SHP77 (cell line): ENCODE measurements at regions not wholly inside any gene's neighbourhood (a gene's known extent, or its start where the extent isn't known, plus 50 kb on each side); places are given as distances from the start of the nearest gene placed in this dataset.

Experiments
- DNase-seq, 2 experiments: peaks; one replicate each; lab custom pipeline; 2025; lab: John Stamatoyannopoulos, UW

DNA sequence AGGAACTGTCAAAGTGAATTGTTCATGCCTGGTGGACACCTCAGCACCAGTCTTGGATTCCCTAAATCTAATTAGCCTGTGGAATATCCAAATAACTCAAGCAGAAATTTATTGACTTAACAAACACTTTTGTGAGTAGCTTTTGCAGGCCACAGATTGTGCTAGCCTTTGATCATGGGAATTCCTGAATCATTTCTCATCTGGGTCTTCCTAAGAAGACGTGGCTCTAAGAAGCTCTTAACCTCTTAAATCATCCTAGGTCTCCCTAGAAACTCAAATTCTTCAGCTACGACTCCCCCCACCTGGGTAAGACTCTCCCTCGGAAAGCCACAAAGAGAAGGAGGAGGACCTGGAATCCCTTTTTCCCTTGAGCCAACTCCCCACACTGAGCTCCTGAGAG lies 53.8 kb upstream of the PSEN2 start:
- no peak for DNase-seq

DNA sequence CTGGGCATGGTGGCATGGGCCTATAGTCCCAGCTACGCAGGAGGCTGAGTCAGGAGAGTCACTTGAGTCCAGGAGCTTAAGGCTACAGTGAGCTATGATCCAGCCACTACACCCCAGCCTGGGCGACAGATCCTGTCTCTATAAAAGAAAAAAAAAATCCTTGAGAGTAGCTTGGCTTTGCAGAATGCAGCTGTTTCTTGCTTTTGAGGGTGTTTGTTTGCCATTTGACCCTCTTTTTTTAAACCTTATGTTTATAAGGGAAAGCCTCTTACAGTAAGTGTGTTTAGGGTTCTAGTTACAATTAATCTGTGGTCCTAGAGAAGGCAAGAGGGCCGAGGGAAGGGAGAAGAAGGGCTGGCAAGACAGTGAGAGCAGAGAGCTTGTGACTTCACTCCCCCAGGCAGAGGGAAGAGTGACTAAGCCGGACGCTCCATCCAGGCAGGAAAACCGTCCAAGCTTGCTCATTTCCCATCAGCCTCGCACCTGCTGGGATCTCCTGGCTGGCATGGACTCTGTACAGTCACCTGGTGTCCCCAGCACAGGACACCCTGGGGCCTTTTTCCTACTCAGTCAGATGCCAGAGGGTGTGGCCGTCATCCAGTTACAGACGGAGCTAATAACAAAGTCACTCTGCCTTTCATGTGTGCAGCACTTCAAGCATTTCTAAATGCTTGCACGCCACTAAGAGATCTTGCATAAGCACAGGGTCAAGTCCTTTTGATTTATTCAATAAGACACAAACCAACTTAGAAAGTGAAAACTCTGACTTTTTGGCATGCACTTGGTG lies 55.5 kb upstream of the PSEN2 start:
- DNase-seq: peak; percentile 57 to 77

DNA sequence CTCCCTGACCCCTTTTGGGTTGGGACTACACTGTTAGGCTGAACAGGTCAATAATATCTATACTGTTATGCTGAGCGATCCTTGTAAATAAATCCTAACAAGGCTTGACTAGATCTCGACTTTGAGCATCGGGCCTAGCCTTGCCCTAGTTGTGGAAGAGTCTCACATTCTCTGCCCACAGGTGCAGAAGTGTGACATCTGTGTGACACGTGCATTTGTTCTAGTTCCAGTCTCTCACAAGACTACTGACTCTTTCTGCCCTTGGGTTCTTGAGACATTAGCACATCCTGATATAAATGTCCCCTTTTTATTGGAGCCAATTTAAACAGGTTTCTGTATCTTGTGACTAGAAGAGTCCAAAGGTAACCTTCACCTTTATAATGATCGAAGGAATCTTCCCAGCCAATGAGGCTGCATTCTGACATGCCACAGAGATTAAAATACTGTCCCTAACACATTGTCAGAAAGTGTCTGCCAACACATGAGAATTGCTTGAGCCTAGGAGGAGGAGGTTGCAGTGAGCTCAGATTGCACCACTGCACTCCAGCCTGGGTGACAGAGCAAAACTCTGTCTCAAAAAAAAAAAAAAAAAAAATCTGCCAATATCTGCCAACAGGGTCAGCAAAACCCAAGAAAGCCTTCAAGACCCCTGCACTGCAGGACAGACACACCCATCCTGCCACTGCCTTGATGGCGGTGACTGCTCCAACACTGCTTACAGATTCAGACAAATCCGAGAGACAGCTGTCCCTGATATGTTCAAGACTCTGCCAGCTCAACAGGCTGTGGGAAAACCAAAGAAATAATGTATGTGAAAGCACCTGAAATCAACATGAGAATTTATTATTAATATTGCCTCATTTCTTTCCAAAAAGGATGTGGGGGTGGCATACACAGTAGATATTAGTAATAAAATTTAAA lies 56.5 kb upstream of the PSEN2 start:
- no peak for DNase-seq

DNA sequence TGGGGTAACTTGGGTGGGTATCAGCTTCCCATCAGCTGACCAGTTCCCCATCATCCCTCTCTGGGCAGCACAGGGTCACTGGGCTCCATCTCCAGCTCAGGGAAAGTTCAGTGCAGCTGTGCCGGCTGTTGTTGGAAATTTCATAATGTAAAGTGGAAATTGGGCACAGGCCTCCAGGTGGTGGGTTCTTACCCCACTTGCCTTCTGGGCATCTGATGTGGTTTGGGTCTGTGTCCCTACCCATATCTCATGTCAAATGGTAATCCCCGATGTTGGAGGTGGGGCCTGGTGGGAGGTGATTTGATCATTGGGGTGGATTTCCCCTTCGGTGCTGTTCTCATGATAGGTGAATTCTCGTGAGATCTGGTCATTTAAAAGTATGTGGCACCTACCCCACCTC lies 59.7 kb upstream of the PSEN2 start:
- DNase-seq: no peak

DNA sequence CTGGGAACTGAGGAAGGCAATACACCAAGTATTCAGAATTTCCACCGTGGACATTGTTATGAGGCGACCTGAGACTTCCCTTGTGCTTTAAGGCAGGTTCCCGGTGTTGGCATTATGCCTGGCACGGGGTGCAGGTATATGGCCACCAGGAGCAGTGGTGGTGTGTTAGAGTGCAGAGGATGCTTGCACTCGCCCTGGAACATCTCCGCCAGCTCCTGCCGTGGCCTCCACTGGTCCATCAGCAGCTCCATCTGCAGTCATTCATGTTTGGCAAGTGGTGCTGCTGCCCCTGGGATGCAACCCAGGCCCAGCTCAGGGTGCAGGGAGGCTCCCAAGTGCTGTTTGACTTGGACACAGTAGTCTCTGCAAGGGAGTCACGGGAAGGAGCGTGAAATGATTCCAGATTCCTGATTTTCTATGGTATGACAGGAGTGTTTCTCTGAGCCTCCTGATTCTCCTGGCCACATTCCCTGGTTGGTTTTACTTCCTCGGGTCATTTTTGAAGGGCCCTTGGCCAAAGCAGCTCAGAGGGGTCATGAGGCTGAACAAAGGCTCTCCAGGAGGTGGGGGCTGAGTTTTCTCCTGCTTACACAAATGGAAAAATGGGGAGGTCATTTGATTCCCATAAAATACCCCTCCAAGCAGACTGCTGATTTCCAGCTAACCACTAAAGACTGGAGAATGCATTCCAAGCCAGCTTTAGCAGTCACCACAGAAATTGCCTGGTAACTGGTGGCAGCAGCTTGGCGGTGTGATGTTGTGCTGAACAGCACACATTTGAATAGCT lies 60.4 kb upstream of the PSEN2 start:
- DNase-seq: no peak

DNA sequence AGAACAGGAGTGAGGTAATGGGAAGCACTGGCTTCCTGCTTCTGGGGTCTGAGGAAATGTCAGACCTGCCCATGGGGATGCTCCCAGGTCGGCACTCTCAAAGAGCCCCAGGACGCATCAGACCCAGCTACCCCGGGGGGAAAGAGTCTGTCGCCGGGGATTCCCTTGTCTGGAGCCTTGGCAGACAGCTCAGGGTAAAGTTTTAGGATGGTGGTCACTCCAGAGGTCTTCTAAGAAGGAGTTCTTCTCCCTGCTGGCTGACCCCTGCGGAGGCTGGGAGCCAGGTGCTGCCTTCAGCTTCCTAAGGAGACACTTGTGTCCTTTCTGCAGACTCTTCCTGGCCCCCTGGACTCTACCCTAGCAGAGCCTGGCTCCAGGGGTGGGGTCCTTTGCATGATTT lies 61.9 kb upstream of the PSEN2 start:
- DNase-seq: no peak

DNA sequence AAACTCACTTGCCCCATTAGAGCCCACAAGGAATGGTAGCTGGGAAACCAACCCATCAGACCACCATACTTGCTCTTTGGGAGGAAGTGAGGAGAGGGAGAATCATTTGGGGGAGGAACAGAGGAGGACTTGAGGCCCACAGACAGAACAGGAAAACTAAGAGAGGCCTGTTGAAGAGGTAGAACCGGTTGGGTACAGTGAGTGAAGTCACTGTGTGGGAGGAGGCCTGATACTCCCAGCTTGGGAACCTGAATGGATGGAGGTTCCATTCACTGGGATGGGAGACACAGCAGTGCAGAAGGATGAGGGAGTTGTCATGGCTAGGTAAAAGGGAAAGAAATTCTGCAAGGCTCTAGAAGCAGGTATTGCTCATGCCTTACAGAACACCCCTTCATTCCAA lies 63.4 kb upstream of the PSEN2 start:
- no peak for DNase-seq

DNA sequence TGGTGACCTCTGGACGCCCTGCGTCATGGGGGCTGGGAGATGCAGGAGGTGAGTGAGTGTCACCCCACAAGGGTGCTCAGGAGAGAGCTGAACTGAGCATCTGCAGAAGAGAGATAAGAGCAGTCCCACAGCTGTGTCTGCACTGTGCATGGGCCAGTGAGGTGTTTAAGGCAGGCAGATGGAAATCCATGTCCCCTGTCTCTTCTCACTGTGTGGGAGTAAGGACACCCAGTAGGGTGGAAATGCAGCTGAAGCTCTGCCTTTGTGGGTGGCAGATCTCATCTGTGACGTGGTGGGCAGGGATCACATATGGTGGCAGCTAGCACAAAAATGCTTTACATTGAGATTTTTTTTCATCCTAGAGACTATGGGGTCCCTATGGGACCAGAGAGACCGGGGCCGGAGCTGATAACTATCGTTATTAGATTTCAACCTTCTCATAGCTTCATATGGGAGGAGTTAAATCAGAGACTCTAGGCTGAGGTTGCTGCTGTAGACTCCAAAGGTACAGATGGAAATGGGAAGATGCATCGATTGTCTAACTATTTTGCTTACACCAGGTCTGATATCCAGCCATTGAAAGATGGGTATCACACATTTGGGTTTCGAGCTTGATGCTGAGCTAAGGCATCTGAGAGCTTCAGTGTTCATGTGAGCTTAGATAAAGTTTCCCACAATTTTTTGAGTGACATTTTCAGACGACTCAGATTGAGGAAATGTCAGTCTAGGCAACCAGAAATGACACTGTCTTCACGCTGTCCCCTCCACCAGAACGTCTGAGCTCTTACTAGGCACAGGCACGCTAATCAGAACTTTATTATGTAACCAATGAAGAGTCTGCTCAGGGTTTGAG lies 65.3 kb upstream of the PSEN2 start:
- DNase-seq: no peak

DNA sequence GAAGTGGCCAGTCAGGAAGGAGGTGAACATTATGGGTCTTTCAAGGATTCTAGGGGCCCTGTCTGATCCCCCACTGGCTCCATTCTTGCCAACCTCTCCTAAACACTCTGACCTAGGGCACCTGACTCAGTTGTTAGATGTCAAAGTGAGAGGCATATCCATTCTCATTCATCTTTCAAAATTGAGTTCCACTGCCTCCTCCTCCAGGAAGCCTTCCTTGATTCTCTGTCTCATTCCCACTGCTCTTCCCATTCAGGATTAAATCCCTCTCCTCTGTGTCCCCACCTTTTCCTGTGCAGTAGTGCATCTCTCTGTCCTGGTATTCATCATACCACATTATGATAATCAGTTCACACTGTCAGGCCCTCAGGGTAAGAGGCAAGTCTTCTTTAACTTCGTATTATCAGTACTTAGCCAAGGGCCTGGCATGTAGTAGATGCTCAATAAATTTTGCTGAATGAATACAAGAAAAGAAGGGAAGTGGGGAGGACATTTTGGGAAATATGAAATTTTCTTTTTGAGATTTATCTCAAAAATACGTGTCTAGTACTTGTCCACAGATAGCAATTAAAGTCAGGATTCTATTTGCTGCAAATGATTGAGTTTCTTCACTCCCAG lies 61.8 kb upstream of the ITPKB start:
- no peak for DNase-seq

DNA sequence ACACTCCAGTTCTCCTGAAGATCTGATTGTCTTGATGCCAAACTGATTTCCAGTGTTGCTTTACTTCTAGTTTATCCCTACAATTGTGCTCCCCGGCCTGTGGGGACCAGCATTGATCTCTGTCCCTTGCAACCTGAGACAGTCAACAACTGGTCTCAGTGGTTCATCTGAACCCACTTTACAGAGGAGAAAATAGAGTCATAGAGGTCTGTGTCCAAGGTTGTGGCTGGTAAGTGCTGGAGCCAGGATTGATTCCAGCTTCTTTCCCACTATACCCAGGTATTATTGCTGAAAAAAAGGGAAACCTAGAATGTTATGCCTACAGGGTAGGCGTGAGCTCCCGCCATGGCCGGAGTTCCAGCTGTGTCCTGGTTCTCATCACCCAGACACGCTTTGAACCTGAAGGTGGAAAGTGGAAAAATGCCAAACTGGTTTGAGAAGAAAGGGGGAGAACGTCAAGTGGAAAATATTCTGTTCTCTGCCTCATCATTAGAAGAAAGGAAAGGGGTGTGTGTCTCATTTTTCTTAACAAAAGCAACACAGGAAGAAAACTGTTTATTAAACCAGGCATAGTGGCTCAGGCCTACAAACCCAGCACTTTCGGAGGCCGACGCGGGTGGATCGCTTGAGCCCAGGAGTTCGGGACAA lies 60.7 kb upstream of the ITPKB start:
- DNase-seq: no peak

DNA sequence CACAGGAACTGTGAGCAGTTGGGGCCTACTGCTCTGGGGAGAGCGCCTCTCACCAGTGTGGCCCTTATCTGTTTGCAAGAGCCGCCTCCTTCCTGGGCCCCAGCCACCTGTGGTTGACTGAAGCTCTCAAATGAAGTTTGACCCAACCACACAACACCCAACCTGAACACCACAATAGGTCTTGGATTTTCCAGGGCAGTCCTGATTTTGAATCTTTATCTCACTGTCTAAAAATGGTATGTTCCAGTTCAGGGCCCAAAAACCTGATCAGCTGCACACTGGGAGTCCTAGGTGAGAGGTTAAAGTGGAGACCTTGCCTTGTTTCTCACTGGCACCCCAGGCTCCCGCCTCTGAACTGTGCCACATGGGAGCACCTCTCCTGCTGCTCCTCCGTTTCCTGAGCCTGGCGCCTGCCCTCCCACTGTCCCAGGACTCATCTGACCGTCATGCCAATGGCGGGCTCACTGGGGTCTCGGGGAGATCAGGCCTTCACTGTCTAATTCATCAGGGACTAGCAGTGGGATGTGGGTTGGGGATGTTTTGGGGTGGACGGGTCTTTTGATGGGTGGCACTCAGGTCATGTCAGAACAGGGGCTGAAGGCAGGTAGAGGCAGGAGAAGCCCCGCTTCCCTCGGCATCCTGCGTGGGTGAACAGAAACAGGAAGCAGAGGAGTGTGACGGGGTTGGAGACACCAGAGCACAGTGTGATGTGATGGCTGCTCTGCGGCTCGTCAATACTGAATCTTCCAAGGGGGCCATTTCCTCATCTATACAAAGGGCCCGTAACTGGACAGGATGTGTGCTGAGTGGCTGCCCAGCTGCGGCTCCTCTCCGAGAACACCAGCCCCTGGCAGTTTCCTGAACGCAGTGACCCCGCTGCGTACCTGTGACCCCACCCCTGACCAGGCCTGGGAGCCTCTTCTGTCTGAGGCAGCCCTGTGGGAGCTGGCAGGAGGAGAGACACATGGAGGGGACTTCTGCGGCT lies 59.6 kb upstream of the ITPKB start:
- no peak for DNase-seq

DNA sequence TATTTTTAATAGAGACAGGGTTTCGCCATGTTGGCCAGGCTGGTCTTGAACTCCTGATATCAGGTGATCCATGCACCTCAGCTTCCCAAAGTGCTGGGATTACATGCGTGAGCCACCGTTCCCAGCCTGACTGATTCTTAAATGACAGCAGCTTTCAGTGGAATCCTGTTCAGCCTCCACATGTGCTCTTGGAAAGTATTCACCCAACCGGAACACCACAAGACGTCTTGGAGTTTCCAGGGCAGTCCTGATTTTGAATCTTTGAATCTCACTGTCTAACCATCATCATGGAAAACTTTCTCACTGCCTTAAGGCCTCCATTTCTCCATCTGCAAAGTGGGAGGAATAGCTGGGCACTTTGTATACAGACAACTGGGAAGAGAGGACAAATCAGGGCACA lies 58.1 kb upstream of the ITPKB start:
- DNase-seq: no peak

DNA sequence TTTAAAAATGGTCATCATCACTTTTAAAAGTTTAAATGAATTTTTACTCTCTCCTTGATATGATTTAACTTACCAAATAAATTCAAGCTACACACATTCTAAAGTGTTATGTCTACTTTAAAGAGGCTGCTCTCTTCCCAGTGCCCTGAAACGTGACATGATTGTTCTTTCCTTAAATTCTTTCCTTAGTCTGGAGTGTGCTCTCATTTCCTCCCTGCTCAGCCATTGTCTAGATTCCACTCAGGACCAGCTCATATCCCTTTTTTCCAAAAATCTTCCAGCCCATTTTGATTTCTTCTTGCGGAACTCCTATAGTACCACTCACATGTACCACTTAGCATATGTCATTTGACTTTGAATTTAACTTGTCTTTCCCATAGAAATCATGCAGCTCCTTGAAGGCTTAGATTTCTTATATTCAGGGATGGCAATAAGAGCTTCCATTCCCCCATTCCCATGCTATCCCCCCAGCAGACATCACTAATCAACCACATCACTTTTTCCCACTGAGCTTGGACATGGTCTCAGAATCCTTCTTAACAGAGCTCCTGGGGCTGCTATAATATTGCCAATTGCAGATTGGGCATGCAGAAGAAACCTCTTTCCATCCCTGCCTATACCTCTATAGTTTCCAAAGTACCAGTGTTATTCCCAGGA lies 54.7 kb upstream of the ITPKB start:
- no peak for DNase-seq

DNA sequence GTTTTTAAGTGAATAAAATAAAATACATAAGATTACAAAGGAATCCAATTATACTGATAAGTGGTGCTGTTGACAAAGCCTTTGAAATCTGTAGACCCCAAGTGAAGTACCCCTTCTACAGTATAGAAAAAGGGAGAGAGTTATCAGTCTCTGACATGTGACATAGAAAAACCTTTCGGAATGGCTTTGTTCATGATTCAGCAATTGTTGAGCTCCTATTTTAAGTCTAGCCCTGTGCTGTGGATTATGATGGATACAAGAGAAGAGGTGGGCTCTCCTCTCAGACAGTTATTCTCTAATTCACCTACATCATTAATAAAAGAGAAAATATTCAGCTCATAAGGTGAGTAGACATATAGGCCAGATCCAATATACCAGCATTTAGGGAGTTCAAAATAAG lies 53.3 kb upstream of the ITPKB start:
- DNase-seq: no peak

DNA sequence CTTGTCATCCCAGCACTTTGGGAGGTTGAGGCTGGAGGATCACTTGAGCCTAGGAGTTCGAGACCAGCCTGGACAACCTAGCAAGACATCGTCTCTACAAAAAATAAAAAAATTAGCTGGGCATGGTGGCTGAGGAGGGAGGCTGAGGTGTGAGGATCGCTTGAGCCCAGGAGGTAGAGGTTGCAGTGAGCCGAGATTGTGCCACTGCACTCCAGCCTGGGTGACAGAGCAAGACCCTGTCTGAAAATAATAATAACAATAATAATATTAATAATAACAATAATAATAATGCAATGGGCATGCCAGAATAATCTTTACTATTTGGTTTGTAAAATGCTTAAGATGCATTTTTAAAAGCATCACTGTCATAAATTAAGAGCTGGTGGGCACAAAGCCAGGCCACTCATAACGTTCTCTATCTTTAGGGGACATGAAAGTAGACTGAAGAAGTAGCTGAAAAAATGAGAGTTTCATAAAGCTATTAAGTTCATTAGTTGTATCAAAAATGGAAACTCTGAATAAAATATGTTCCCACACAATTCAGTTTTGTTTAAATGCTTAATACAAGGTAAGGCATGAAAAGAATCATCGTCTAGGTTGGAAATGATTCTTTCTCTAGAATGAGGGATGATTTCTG lies 51.6 kb upstream of the ITPKB start:
- no peak for DNase-seq

DNA sequence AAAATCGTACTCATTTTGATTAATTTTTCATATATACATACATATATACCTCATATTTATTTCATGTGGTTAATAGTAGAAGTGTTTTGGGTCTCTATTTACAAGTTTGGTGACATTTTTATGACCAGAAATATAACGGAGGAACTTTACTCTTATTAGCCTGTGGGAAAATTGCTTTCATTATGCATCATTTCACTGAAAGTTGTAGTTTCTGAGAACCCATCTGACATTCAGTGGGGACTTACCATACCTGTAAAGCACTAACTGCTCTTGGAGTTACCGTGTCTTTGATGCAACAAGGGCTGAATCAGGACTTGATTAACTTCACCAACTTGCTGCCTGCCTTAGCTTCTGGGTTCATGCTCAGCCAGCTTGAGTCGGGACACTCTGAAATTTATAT lies 49.9 kb upstream of the ITPKB start:
- no peak for DNase-seq
